ENCODE measurements at regions not wholly inside any gene's neighbourhood (a gene's known extent, or its start where the extent isn't known, plus 50 kb on each side); places are given as distances from the start of the nearest gene placed in this dataset.

GRCh38 chr15:70284438-70285214 lies 186.9 kb upstream of the TLE3 start:
- 0 out of 3 replicates have a peak, but pooled peaks have one; percentile 20 for ATAC-seq
- Histone ChIP-seq H3K9ac (ENCODE audit: control insufficient read depth, insufficient read depth, low read length) (no peak overlapping the region), H3K27me3 (replicated peaks in 1 of 2; ENCODE audit: control insufficient read depth in 2 of 2, insufficient read depth in 2 of 2, low read length in 1 of 2) (no peaks in the 10 kb centered on the region), H2AFZ (ENCODE audit: control insufficient read depth, low read depth, low read length) (no peak overlapping the region), H4K20me1 (ENCODE audit: control insufficient read depth, insufficient read depth) (no peaks in the 10 kb centered on the region), H3K36me3 (ENCODE audit: control insufficient read depth in 2 of 2, insufficient read depth in 2 of 2, low read length in 1 of 2) (no peaks in the 10 kb centered on the region), H3K27ac (ENCODE audit: control insufficient read depth, insufficient read depth) (no peak overlapping the region), H3K9me3 (replicated peaks; ENCODE audit: control insufficient read depth, insufficient read depth, low read length) (no peaks in the 10 kb centered on the region), H3K4me1 (ENCODE audit: control insufficient read depth, insufficient read depth, low read length) (no peaks in the 10 kb centered on the region), H3K4me2 (ENCODE audit: control insufficient read depth, insufficient read depth) (no peak overlapping the region), H3K4me3 (no peak overlapping the region), H3K79me2 (ENCODE audit: control insufficient read depth, insufficient read depth, low read length) (no peaks in the 10 kb centered on the region)
- SMC1A ChIA-PET (ENCODE audit: uncharacterized antibody, unreplicated experiment) = no interaction called here
- no peak for FAIRE-seq
- DNase-seq (ENCODE audit: low read depth, low spot score) = no peak
- BruUV-seq (replicated peaks) = no TSS peak
- TF ChIP-seq SMARCA5 (IDR thresholded peaks at IDR 0.05) (no peak), BHLHE40 (IDR thresholded peaks at IDR 0.05; ENCODE audit: borderline replicate concordance in 1 of 2, low read depth in 2 of 2, low read length in 1 of 2) (peak in 1 of 2 experiments; percentile 17; a peak in 1 of 4 replicates), ATF7 (IDR thresholded peaks at IDR 0.05; ENCODE audit: low read depth) (peak; percentile 32; the same call in 1 of the 2 replicates), ZNF687 (IDR thresholded peaks at IDR 0.05) (no peak)
- CTCF ChIA-PET = no interaction called here
- POLR2A ChIA-PET = no interaction called here
- in situ Hi-C loops (cut with MboI) (no loop called here), intact Hi-C loops (cut with micrococcal nuclease; ENCODE audit: unreplicated experiment) (no loop called here)
- RAD21 ChIA-PET (ENCODE audit: unreplicated experiment) = no interaction called here
- 39% methylated on average over 9 of the region's 9 CpGs for WGBS (ENCODE audit: insufficient coverage, insufficient replicate concordance, low lambda C conversion rate, missing lambda C conversion rate)
